ENCODE measurements at regions not wholly inside any gene's neighbourhood (a gene's known extent, or its start where the extent isn't known, plus 50 kb on each side); places are given as distances from the start of the nearest gene placed in this dataset.

DNA sequence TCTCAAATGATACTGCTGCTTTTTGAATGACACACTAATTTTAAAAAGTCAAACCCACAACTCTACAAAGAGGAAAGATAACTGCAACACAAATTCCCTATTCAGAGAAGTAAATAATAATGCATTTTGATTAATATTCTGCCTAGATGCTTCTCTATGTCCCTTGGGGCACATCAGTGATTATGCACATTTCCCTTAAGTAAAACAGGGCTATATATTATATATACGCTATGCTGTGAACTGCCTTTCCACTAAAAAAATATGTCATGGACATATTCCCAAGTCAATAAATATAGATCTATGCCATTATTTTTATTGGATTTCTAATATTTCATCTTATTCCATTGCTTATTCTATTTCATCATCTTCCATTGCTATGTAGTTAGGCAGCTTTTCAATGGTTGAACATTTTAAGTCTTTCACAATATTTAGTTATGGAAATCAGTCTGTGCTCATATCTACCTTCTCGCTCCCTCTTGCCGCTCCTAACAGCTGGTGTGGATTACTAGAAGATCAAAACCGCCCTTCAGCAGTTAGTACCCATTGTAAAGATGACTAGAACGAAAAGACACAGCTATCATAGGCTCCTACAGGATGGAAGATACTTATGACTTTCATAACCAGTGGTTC, 468.2 kb upstream of the GOT2 start:
- no peak overlapping the region for H3K27ac ChIP-seq
- TF ChIP-seq, protein P1, sequence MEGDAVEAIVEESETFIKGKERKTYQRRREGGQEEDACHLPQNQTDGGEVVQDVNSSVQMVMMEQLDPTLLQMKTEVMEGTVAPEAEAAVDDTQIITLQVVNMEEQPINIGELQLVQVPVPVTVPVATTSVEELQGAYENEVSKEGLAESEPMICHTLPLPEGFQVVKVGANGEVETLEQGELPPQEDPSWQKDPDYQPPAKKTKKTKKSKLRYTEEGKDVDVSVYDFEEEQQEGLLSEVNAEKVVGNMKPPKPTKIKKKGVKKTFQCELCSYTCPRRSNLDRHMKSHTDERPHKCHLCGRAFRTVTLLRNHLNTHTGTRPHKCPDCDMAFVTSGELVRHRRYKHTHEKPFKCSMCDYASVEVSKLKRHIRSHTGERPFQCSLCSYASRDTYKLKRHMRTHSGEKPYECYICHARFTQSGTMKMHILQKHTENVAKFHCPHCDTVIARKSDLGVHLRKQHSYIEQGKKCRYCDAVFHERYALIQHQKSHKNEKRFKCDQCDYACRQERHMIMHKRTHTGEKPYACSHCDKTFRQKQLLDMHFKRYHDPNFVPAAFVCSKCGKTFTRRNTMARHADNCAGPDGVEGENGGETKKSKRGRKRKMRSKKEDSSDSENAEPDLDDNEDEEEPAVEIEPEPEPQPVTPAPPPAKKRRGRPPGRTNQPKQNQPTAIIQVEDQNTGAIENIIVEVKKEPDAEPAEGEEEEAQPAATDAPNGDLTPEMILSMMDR (conservative IDR thresholded peaks at IDR 0.05): no peak

DNA sequence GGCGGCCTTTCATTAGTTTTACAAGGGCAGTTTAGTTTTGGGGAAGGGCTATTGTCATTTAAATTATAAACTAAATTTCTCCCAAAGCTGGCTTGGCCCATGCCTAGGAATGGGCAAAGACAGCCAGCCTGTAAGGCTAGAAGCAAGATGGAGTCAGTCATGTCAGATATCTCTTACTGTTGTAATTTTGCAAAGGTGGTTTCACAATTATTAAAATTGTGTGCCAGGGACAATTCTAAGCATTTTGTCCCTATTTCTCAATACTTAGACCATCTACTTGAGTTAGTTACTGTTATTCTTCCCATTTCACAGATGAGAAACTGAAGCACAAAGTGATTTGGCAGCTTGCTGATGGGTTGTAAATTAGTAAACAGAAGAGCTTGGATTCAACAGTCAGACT, 467.7 kb upstream of the GOT2 start:
- TF ChIP-seq, protein P1 (conservative IDR thresholded peaks at IDR 0.05): no peak
- H3K27ac ChIP-seq: no peak overlapping the region

DNA sequence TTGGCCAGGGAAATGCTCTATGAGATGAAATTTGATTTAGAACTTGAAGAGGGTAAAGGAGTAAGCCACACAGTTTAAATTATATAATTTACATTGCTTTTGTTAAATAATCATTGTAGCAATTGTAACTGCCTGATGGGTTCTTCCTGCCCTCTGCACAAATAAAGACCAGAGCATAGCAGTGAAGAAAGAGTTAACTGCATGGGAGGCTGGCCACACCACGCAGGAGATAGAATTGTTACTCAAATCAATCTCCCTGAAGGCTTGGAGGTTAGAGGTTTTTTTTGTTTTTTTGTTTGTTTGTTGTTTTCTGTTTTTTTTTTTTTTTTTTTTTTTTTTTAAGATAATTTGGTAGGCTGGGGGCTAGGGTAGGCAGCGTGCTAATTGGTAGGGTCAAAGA, 467.0 kb upstream of the GOT2 start:
- H3K27ac ChIP-seq: no peak overlapping the region
- TF ChIP-seq, protein P1 (conservative IDR thresholded peaks at IDR 0.05): no peak

DNA sequence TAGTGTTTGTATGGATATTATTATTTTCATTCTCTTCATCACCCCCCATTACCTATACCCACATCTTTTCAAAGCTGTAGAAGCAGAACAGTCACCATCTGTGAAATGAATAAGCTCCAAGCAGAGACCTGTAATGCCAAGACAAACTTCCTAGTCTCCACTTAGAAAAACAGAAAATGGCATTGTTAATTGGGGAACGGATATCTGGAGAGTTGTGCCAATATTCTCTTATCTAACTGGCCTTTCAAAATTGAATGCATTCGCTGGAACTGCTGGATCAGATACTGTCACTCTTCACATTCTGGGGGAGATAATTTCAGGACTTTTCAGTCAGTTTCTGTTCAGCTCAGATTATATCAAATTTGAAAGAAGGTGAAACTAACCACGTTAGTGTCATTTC, 464.4 kb upstream of the GOT2 start:
- H3K27ac ChIP-seq: no peak overlapping the region
- TF ChIP-seq, protein P1 (conservative IDR thresholded peaks at IDR 0.05): no peak

DNA sequence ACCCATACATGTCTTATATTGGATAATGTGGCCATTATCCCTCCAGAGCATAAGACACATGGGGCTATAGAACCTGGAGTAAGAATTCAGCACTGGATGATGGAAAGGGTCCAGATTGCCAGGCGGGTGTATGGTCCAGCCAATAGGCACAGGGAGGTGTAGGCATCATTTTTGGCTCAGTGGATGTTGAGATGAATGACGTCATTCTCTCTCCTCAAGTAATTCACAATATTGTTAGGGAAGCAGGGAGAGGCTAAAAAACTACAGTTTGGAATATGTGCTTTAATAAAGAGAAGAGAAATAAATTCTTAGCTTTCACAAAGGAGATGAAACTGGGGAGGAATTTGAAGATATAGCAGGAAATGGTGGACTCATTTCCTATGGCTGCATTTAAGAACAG, 461.1 kb upstream of the GOT2 start:
- no peak overlapping the region for H3K27ac ChIP-seq
- TF ChIP-seq, protein P1 (conservative IDR thresholded peaks at IDR 0.05): no peak

DNA sequence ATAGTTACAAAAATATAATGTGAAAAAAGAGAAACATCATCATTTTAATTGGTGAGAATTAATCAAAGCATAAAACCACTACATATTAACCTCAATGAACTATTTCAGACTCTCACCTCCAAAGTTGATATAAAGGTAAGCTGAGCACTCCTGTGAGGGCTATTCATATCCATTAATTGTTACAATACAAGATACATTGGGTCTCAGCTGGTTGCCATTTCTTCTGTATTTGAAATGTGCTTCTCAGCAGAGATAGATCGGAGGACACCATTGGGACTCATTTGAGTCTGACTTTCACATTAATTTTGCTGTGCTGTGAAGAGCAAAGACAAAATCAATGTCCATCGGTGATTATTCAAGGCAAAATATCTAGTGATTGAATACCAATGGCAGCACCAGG, 459.5 kb upstream of the GOT2 start:
- TF ChIP-seq, protein P1 (conservative IDR thresholded peaks at IDR 0.05): no peak
- H3K27ac ChIP-seq: no peak overlapping the region

DNA sequence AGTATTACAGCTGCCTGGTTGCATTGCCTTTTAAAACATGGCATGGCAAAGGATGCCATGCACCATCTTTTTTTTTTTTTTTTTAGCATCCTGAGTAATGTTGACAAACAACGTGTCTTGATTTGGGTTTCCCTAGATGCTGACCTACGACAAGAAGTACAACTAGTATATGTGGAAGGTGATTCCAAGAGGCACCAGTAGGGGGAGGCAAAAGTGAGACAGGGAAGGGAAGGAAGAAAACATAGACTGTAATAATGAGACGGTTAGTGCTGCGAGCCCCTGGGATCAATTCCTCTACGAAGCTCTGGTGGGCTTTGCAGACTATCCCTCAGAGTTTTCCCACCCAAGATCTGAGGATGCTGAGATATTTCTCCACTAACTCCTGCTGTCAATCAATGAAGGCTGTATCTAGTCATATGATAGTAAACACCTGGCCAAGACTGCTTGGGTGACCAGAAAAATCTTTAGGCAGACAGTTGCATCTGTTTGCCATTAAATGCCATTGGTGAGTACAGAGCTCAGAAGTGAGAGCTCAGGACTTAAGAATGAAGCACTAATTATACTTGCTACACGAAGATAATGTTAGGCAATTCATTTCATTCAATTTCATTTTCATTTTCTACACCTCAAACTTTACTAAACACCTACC, 458.6 kb upstream of the GOT2 start:
- TF ChIP-seq, protein P1 (conservative IDR thresholded peaks at IDR 0.05): no peak; the same call in 1 of the 2 replicates
- no peak overlapping the region for H3K27ac ChIP-seq
